ENCODE measurements at regions not wholly inside any gene's neighbourhood (a gene's known extent, or its start where the extent isn't known, plus 50 kb on each side); places are given as distances from the start of the nearest gene placed in this dataset.

DNA sequence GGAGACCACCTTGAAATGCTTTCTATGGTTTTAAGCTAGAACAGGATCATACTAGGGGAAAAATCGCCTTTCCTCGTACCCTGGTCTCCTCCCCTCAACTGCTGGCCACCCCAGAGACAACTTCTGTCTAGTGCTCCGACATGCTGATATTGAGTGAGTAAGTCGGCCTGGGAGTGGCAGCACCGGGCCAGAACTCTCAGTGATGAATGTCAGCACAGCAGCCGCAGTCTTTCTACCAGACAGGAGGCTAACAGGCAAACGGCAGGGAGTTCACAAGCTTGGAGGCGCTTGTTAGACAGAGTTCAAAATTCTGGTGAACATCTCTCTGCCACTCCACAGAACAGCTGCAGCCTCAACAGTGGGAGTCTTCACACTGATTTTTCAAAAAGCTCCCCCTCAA, 716.9 kb downstream of the ADGRL2 start:
- no peak overlapping the region for H3K4me3 ChIP-seq (ENCODE audit: low read length)
- TF ChIP-seq ZNF274 (IDR thresholded peaks at IDR 0.05; ENCODE audit: low read depth, low read length), result no peak

DNA sequence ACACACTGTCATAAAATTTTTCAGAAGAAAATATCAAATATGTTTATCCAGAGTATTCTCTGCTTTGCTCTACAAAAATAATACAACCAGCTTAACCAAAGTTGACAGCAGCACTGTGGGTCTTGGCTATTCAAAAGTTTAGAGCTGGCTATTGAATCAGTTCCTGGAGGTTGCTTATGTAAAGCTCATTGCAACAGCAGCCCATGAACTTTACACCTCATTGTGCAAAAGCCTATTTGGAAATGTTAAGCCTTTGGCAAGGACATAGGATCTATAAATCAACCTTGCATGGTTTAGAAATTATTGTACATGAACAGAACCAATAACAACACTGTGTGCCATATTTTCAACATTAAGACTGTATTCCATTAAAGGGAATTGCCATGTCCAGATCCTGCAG, 714.9 kb downstream of the ADGRL2 start:
- no peak for TF ChIP-seq ZNF274 (IDR thresholded peaks at IDR 0.05; ENCODE audit: low read depth, low read length)

DNA sequence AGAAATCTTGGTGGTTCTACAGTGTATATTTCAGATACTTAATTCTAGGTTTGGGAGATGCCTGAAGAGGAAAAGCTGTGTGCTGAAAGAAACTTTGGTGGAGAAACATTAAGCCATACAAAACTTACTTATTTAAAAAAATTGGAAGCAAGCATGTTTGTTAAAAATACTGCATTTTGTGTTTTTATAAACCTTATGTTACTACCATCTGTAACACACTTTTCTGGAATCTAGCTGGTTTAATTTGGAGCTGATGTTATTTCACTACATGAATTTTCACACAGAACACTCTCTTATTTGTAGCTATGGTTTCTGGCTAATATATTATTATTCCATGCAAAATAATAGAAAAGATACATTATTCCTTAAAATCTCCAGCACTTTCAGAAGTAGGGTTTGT, 710.7 kb downstream of the ADGRL2 start:
- no peak overlapping the region for H3K4me3 ChIP-seq (ENCODE audit: low read length)
- TF ChIP-seq ZNF274 (IDR thresholded peaks at IDR 0.05; ENCODE audit: low read depth, low read length), result no peak

More for the DNA sequence above, 714.9 kb downstream of the ADGRL2 start:
- H3K4me3 ChIP-seq (ENCODE audit: low read length), result no peak overlapping the region

DNA sequence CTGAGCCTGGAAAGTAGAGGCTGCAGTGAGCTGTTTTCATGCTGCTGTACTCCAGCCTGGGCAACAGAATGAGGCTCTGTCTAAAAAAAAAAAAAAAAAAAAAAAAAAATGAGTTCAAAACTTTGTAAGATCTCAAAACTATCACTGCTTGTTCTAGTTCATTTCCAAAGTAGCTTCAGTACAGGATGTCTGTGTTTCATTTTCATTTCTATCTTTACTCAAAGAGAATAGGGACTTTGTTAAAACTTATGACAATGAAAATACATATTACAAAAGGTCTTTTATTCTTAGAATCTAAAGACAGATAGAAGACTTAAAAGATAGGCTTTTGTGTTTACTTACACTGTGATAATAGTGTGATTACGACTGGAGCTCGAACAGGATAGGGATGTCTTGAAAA, 709.7 kb downstream of the ADGRL2 start:
- H3K4me3 ChIP-seq (ENCODE audit: low read length), result no peak overlapping the region

DNA sequence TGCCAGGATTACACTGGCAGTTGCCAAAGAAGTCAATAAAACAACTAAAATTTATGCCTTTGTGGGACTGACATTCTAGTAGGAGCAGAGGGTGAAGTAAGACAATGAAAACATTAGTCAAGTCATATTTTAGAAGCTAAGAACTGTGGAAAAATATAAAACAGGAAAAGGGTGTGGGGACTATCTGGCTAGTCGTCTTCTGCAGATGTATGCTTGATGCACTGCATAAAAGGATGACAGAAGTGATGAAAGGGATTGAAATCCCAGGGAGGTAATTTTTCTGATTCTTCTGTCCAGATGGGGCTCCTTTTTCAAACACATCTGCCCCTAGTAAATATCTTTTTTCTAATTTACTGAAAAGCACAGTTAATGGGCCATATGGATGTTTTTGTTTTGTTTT, 706.3 kb downstream of the ADGRL2 start:
- no peak for TF ChIP-seq ZNF274 (IDR thresholded peaks at IDR 0.05; ENCODE audit: low read depth, low read length)

More for the DNA sequence above, 709.7 kb downstream of the ADGRL2 start:
- TF ChIP-seq ZNF274 (IDR thresholded peaks at IDR 0.05; ENCODE audit: low read depth, low read length), result no peak

DNA sequence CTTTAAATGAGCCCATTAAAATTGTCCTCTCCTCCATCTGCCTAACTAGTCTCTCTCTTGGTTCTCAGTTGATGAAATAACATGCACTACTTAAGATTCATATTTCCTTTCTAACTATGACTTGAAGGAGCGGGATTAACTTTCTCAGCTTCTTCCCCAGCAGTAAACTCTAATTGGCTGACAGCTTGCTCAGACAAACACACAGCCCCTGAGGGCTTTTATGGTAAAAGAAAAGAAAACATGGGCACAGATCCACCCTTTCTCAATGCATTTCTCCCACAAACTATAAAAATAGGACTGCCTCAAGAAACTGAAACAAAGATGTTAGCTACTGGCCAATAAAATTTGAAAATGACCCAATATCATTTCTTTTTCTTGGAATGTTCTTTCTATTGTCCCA, 703.1 kb downstream of the ADGRL2 start:
- no peak overlapping the region for H3K4me3 ChIP-seq (ENCODE audit: low read length)
- no peak for TF ChIP-seq ZNF274 (IDR thresholded peaks at IDR 0.05; ENCODE audit: low read depth, low read length)

More for the DNA sequence above, 706.3 kb downstream of the ADGRL2 start:
- no peak overlapping the region for H3K4me3 ChIP-seq (ENCODE audit: low read length)

DNA sequence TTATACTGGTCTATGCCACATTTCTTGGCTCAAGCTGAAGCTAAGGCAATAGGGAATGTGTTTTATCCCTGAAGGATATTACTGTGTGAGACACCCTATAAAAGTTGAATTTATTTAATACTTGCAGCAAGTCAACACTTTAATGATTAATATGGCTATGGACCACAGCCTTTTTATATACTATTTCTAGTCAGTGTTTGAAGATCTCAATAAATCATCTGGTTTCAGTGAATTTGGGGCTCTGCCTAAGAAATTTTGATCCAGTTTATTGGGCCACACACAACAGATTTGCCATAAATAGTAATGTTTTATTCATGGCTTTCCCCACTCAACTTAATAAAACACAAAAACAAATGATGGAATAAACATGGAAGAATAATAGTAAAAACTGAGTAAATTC, 698.3 kb downstream of the ADGRL2 start:
- no peak for TF ChIP-seq ZNF274 (IDR thresholded peaks at IDR 0.05; ENCODE audit: low read depth, low read length)
- H3K4me3 ChIP-seq (ENCODE audit: low read length), result no peak overlapping the region

DNA sequence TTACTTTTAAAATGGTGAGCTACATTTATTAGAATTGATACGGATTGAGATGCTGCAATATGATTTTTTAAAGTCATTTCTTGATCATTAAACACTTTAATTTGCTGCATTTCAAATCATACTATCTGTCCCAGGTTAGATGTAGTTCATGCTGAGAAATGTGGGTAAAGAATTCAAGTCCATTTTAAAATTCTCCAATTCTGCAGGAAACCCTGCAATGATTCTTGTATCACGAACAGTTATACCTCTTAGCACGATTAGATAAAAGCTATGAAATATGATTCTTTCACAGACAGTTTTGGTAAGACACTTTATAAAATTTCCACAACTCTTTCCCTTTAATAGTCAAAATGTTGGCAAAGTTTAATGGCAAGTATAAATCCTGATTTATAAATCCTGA, 693.4 kb downstream of the ADGRL2 start:
- no peak for TF ChIP-seq ZNF274 (IDR thresholded peaks at IDR 0.05; ENCODE audit: low read depth, low read length)
- H3K4me3 ChIP-seq (ENCODE audit: low read length), result no peak overlapping the region

DNA sequence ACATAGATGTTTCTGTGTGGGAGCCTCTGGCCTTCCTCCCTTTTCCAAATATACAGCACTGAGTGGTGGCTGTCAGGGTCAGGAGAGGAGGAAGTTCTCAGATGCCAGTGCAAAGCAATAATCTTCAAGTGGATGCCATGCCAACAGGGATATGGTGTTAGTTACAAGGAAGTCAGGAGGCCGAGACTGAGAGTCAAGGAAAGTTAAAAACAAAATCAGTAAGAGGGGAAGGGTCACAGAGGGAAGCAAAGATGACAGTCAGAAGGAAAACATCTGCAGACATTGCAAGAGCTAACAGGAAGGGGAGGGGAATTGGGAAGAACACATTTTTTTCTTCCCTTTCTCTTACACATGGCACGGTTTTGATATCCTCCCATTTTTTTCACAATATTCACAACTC, 691.4 kb downstream of the ADGRL2 start:
- H3K4me3 ChIP-seq (ENCODE audit: low read length), result no peak overlapping the region
- TF ChIP-seq ZNF274 (IDR thresholded peaks at IDR 0.05; ENCODE audit: low read depth, low read length), result no peak

DNA sequence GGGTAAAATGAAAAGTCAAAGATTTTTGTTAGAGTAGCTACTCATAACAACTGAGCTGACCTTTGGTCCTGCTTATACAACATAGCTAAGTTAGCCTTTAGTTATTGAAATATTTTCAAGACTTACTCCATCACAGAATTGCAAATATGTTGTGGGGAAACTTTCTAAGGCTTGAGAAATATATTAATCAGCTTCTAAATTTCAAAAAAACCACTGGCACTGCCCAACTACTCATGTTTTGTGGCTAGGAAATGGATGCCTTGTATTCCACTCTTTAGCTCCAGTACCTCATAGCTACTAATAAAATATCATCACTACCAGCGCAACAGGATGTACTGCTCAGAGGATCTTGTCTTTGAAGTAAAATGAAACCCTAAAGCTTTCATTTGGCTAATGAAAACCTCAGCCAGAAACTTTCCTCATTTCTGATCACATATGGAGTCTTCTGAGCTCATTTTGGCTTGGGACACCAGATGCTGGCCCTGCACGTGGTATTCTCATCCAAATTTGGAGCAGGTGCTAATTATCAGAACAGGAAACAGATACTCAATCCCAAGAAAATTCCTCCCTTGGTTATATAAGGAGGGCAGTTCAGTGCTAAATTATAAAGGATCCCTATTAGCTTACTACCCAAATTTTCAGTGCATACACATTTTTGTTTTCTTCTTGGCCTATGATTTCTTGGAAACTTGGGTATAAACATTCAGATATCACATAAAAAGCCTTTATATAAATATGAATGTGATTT, 690.7 kb downstream of the ADGRL2 start:
- TF ChIP-seq ZNF274 (IDR thresholded peaks at IDR 0.05; ENCODE audit: low read depth, low read length), result no peak
- no peak overlapping the region for H3K4me3 ChIP-seq (ENCODE audit: low read length)

DNA sequence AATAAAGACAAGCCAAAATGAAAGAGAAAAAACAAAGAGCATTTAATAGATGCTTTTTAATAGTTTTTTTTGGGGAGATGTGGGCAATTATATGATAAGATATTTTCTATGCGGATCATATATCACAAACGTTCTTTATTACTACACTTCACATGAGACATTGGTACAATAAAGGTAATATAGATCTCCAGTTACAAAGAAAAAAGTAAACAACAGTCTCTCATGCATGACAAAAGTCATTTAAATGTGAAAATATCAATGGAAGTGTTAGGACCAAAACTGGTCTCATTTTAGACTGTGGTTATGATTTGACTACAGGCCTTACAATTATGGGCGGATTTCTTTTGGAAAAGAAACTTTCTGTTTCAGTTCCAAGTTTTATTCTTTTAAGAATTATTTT, 687.0 kb downstream of the ADGRL2 start:
- TF ChIP-seq ZNF274 (IDR thresholded peaks at IDR 0.05; ENCODE audit: low read depth, low read length), result no peak
- no peak overlapping the region for H3K4me3 ChIP-seq (ENCODE audit: low read length)

DNA sequence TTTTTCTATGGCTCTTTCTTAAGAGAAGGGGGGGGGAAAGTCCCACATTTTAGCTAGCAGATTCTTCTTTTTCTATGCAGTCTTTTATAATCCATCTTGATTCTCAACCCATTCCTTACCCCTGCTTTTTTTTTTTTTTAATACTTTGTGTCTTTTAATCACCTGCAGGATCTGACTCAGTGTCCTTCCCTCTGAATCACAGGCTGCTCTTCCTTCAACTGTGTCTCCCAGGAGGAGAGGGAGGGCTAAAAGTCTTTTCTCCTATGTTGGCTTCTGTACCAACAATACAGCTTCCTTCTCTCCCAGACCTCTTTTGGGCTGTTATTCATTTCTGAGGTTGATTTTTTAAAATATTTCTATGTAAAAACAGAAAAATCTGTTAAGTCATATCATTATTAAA, 686.2 kb downstream of the ADGRL2 start:
- no peak for TF ChIP-seq ZNF274 (IDR thresholded peaks at IDR 0.05; ENCODE audit: low read depth, low read length)
- H3K4me3 ChIP-seq (ENCODE audit: low read length), result no peak overlapping the region

DNA sequence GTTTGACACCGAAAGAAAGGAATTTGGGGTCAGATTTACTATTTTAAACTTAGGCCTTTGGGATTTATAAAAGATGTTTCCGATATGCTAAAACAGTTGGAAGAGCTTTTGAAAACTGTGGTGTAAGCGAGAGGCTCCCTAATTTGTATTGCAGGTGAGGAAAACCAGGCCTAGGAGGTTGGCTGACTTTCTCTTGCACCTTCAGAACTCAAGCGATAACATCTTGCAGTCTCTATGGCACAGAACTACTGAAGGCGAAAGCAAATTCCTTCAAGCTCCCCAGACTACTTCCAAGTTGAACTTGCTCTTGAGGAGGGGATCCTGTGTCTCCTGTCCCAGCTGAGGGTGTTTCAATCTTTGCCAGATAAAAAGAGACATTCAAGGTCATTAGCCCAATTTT, 685.7 kb downstream of the ADGRL2 start:
- H3K4me3 ChIP-seq (ENCODE audit: low read length), result no peak overlapping the region
- no peak for TF ChIP-seq ZNF274 (IDR thresholded peaks at IDR 0.05; ENCODE audit: low read depth, low read length)

DNA sequence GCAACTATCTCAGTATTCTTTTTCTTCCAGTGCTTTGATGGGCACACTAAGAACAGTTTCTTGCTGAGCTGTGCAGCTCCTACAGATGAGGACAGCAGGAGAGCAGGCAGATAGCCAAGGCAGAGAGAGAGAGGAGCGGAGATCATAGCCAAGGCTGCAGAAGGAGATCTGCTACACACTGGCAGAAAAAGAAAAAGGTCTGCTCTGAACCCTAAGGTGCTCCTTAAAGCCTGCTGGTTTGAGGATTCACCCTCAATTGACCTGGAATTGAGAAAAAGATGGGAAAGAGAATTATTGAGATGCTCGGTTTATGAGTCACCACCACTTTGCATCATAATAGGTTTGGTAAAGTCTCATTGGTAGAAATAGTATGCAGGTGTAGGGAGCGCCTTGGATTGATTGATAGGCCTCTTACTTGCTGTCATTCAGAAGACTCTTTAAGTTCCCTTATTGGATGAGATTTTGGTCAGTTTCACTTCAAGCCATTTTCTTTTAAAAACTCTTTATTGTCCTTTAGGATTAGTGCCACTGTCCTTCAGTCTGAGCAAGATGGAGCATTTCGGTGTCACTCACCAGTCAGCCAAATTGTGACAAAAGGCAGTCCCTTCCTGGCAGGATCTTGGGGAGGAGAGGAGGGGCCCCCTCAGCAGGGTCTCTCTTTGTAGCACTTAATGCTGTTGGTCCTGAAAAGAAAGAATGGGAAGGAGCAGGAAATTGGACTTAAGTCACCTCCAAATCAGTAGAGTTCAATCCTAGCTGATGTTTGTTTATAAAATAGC, 685.0 kb downstream of the ADGRL2 start:
- no peak overlapping the region for H3K4me3 ChIP-seq (ENCODE audit: low read length)

DNA sequence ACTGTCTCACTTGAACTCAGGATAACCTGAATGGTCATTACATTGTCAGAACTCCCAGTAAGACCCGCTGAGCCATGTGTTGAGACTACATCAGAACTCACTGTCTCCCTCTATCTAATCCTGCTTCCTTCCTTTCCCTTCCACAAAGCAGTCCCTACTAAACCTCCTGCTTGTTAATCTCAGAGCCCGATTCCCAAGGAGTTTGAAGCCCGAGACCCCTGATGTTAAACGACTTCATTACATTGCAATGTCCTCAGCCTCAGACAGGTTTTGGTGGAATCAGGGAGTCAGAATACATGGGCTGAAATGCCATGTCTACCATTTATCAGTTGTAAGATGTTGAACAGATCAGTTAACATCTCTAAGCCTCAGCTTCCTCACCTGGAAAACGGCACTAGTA, 682.4 kb downstream of the ADGRL2 start:
- no peak for TF ChIP-seq ZNF274 (IDR thresholded peaks at IDR 0.05; ENCODE audit: low read depth, low read length)
- no peak overlapping the region for H3K4me3 ChIP-seq (ENCODE audit: low read length)

More for the DNA sequence above, 685.0 kb downstream of the ADGRL2 start:
- TF ChIP-seq ZNF274 (IDR thresholded peaks at IDR 0.05; ENCODE audit: low read depth, low read length), result no peak

Measured in GM08714 (cell line).